ENCODE measurements at regions not wholly inside any gene's neighbourhood (a gene's known extent, or its start where the extent isn't known, plus 50 kb on each side); places are given as distances from the start of the nearest gene placed in this dataset.

DNA sequence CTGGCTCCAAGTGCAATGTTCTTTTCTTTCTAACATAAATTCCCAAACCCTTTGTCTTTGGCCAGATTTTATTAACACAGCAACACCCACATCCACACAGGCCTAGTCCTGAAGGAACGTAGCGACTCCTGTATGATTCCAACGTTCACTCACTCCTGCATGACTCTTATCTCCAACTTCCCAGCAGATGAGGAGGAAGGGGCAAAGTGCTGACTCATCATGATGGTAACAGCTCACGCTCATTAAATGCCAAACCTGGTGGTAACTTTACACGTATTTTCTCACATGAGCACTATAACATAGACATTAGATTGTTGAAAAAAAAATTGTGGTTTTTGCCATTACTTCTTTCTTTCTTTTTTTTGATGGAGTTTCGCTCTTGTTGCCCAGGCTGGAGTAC lies 1349.5 kb downstream of the EFNA5 start:
- H3K27me3 ChIP-seq (ENCODE audit: control insufficient read depth, insufficient read depth, low read length) = no peaks in the 10 kb centered on the region
- H3K4me3 ChIP-seq (ENCODE audit: low read length) = no peak overlapping the region
- no peak overlapping the region for H3K9ac ChIP-seq (ENCODE audit: low read depth, low read length)

DNA sequence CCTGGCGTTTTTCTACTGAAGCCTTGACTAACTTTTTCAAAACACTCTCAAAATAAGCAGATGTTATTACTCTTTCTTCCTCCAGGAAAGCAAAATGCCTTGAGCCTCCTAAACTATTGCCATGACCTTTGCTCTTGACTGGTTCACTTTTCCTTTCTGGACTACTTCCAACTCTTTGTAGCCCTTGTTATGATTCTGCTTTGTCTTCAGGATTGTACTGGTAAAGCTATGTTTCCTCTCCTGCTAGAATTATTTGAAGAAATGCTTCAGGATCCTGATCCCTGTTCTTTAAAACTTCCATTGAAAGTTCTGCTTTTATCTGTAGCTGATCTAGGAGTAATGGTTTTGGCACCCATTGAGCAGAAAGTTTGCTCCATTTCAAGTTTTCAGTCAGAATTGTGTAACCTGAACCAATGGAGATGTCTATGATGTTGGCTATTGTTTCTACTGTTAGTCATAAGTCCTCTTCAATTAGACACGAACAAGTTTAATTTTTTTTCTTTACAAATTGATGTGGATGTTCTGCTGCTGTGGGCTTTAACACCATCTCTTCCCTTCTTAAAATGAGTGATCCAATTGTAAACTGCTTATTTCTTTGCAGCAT lies 1356.4 kb downstream of the EFNA5 start:
- H3K4me1 ChIP-seq (ENCODE audit: control insufficient read depth, insufficient read depth, low read length) = peaks cover 13% of the 10 kb centered on the region
- H3K9me3 ChIP-seq (replicated peaks; ENCODE audit: low read length) = no peaks in the 10 kb centered on the region
- H3K4me2 ChIP-seq (ENCODE audit: low read length) = no peak overlapping the region
- no peaks in the 10 kb centered on the region for H3K27me3 ChIP-seq (ENCODE audit: control insufficient read depth, insufficient read depth, low read length)
- no peak overlapping the region for H3K9ac ChIP-seq (ENCODE audit: low read depth, low read length)
- no peak overlapping the region for H3K4me3 ChIP-seq (ENCODE audit: low read length)
- no peaks in the 10 kb centered on the region for H3K36me3 ChIP-seq (ENCODE audit: insufficient read depth, low read length)

More for the DNA sequence above, 1349.5 kb downstream of the EFNA5 start:
- Histone ChIP-seq H3K4me2 (ENCODE audit: low read length) (no peak overlapping the region), H3K9me3 (replicated peaks; ENCODE audit: low read length) (no peaks in the 10 kb centered on the region), H3K36me3 (ENCODE audit: insufficient read depth, low read length) (no peaks in the 10 kb centered on the region), H3K4me1 (ENCODE audit: control insufficient read depth, insufficient read depth, low read length) (no peaks in the 10 kb centered on the region)

DNA sequence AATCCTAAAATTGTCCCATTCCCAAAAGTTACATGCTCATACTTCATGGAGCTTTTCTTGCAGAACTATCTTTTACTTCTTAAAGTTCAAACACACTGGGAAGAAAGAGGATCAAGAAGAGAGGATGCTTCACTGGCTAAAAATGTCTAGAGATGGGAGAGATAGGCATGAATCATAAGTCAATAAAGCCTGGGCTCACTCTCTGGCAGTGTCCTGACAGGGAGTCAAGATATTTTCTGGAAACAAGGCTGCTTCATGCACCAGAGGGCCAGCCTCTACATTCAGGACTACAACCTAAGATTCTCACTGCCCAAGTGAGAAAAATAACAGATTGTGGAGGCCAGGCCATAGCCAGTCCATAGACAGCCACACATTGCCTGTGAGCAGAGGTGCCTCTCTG lies 1358.4 kb downstream of the EFNA5 start:
- Histone ChIP-seq H3K4me2 (ENCODE audit: low read length) (no peak overlapping the region), H3K9ac (ENCODE audit: low read depth, low read length) (no peak overlapping the region)

DNA sequence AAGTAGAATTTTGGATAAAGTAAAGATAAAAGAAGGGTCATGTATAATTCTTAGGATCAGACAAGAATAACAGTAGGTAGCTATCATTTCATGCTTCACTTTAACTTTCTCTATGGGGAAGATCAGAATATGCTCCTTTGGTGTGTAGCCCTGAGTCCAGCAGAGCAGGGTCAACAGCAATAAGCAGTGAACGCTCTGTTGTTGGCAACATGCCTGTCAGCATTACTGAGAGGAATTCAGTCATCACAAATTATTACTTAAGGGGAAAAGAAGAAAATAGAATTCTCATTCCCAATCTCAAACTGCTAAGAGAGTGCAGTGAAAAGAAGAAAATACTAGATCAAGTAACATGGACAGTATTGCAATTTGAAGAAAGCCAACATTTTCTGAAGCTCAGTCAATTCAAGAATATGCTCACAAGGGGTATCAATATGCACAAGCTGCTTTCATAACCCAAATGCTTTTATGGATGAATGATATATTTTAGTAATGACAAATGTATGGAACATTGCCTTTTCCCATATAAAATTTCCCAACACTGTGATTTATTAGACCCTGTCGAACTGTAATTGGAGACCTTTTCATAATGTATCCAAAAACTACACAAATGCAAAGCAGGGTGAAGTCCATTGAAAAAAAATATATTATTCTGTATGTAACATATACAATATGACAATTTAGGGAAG lies 1359.4 kb downstream of the EFNA5 start:
- H3K36me3 ChIP-seq (ENCODE audit: insufficient read depth, low read length) = no peaks in the 10 kb centered on the region
- no peak overlapping the region for H3K9ac ChIP-seq (ENCODE audit: low read depth, low read length)
- H3K4me2 ChIP-seq (ENCODE audit: low read length) = no peak overlapping the region
- H3K9me3 ChIP-seq (replicated peaks; ENCODE audit: low read length) = no peaks in the 10 kb centered on the region
- H3K27me3 ChIP-seq (ENCODE audit: control insufficient read depth, insufficient read depth, low read length) = no peaks in the 10 kb centered on the region
- no peak overlapping the region for H3K4me3 ChIP-seq (ENCODE audit: low read length)
- H3K4me1 ChIP-seq (ENCODE audit: control insufficient read depth, insufficient read depth, low read length) = peaks cover 13% of the 10 kb centered on the region

More for the DNA sequence above, 1358.4 kb downstream of the EFNA5 start:
- no peaks in the 10 kb centered on the region for H3K36me3 ChIP-seq (ENCODE audit: insufficient read depth, low read length)
- H3K4me3 ChIP-seq (ENCODE audit: low read length) = no peak overlapping the region
- H3K4me1 ChIP-seq (ENCODE audit: control insufficient read depth, insufficient read depth, low read length) = peaks cover 13% of the 10 kb centered on the region
- H3K27me3 ChIP-seq (ENCODE audit: control insufficient read depth, insufficient read depth, low read length) = no peaks in the 10 kb centered on the region
- no peaks in the 10 kb centered on the region for H3K9me3 ChIP-seq (replicated peaks; ENCODE audit: low read length)

DNA sequence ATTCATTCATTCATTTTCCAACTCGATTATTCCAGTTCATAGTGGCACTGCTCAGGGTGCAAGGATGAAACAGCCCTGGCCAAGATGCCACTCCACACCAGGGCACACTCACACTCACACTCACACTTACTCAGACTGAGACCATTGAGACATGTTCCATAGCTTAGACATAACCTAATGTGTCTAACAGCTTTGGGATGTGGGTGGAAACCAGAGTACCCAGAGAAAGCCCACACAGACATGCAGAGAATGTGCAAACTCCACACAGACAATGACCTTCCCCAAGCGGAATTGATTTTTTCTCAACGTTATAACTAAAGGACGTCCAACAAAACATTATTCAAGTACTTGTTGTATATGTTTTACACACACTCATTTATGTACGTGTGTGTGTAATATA lies 1363.5 kb downstream of the EFNA5 start:
- H3K4me2 ChIP-seq (ENCODE audit: low read length) = no peak overlapping the region
- peaks cover 10% of the 10 kb centered on the region for H3K4me1 ChIP-seq (ENCODE audit: control insufficient read depth, insufficient read depth, low read length)
- no peaks in the 10 kb centered on the region for H3K36me3 ChIP-seq (ENCODE audit: insufficient read depth, low read length)
- no peak overlapping the region for H3K9ac ChIP-seq (ENCODE audit: low read depth, low read length)
- H3K4me3 ChIP-seq (ENCODE audit: low read length) = no peak overlapping the region
- no peaks in the 10 kb centered on the region for H3K27me3 ChIP-seq (ENCODE audit: control insufficient read depth, insufficient read depth, low read length)
- H3K9me3 ChIP-seq (replicated peaks; ENCODE audit: low read length) = no peaks in the 10 kb centered on the region

DNA sequence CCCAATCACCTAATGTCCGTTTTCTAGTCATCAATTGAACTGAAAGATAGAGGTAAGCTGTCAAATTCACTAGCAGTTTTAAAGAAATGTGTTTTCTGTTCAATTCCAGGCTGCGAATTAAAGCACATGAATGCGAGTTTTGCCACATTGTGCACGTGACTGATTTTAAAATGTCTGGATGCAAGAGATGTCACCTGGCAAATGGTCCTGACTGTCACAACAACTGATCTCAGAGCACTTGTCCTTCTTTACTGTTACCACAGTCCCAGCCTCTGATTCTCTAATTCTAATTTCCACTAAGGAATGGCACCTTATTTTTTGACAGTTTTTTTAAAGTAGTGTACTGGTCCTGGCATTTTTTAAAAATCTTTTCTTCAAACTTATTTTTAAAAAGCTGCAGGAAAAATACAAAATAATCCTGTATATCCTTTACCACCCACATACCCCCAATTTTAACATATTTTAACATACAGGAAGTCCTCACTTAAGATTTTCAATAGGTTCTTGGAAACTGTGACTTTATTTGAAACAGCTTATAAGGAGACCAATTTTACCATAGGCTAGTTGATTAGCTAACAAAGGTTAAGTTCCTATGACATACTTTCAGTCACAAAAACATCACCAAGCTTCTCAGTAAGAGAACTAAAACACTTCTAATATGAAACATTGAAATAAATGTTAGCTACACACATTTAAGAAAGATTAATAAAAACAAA lies 1364.3 kb downstream of the EFNA5 start:
- Histone ChIP-seq H3K27me3 (ENCODE audit: control insufficient read depth, insufficient read depth, low read length) (no peaks in the 10 kb centered on the region), H3K4me1 (ENCODE audit: control insufficient read depth, insufficient read depth, low read length) (peaks cover 6% of the 10 kb centered on the region), H3K36me3 (ENCODE audit: insufficient read depth, low read length) (no peaks in the 10 kb centered on the region), H3K4me2 (ENCODE audit: low read length) (no peak overlapping the region), H3K9me3 (replicated peaks; ENCODE audit: low read length) (no peaks in the 10 kb centered on the region), H3K9ac (ENCODE audit: low read depth, low read length) (no peak overlapping the region), H3K4me3 (ENCODE audit: low read length) (no peak overlapping the region)

DNA sequence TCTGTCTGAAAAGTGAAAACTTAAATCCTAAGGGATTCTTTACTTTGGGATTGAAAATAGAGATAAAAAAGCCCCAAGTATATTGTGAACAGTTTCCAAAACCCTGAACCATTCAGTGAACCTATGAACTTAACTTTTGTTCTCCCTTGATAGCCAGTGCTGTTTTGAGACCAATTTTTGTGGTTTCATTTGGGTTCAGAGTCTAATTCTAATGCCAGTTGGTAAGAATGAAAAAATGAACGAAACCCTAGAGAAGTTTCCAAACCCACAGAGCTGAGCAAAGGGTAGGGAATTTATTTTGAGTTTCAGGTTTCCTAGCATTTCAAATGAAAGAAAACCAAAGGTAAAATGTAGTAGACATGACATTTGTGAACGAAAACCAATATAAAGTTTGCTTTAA lies 1366.8 kb downstream of the EFNA5 start:
- H3K36me3 ChIP-seq (ENCODE audit: insufficient read depth, low read length) = no peaks in the 10 kb centered on the region
- no peak overlapping the region for H3K4me3 ChIP-seq (ENCODE audit: low read length)
- no peaks in the 10 kb centered on the region for H3K27me3 ChIP-seq (ENCODE audit: control insufficient read depth, insufficient read depth, low read length)
- no peaks in the 10 kb centered on the region for H3K9me3 ChIP-seq (replicated peaks; ENCODE audit: low read length)
- no peaks in the 10 kb centered on the region for H3K4me1 ChIP-seq (ENCODE audit: control insufficient read depth, insufficient read depth, low read length)
- no peak overlapping the region for H3K9ac ChIP-seq (ENCODE audit: low read depth, low read length)
- H3K4me2 ChIP-seq (ENCODE audit: low read length) = no peak overlapping the region

DNA sequence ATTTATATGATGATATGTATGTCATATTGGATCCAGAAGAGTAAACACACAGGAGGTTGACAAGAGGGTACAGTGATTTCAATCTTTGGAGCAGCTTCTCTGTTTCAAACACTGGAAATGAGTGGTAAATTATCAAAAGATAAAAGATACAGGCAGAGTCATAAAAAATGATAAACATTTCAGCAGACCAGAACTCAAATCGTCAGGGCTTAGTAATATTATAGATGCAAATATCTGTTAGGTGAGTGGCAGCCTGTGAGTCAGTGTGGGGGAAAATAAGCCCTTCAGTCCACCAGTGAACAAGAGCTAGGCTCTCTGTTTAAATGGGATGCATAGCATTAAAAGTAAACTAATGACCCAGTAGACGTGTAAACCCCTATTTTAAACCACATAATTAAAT lies 1378.1 kb downstream of the EFNA5 start:
- Histone ChIP-seq H3K9me3 (replicated peaks; ENCODE audit: low read length) (no peaks in the 10 kb centered on the region), H3K4me2 (ENCODE audit: low read length) (peak overlapping the region; percentile 35)

DNA sequence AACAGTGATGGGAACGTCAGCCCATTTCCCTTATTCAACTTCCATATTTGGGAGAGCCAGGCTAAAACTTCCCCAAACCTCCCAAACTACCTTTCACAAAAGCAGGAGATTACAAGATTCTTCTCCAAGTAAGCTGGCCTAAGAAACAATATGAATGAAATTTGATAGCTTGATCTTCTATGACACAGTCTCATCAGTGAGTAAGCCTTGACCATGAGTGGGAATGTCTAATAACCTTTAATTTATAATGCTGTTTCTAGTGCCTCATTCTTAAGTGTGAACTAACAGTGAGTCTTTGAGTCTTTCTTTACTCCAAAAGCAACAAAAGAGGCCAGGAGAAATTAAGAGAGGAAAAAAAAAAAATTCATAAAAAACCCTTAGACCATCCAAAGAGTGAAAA lies 1379.9 kb downstream of the EFNA5 start:
- Histone ChIP-seq H3K4me3 (ENCODE audit: low read length) (no peak overlapping the region), H3K36me3 (ENCODE audit: insufficient read depth, low read length) (no peaks in the 10 kb centered on the region), H3K9me3 (replicated peaks; ENCODE audit: low read length) (no peaks in the 10 kb centered on the region), H3K4me2 (ENCODE audit: low read length) (no peak overlapping the region), H3K9ac (ENCODE audit: low read depth, low read length) (no peak overlapping the region), H3K27me3 (ENCODE audit: control insufficient read depth, insufficient read depth, low read length) (no peaks in the 10 kb centered on the region), H3K4me1 (ENCODE audit: control insufficient read depth, insufficient read depth, low read length) (peaks cover 33% of the 10 kb centered on the region)

More for the DNA sequence above, 1378.1 kb downstream of the EFNA5 start:
- Histone ChIP-seq H3K4me3 (ENCODE audit: low read length) (no peak overlapping the region), H3K36me3 (ENCODE audit: insufficient read depth, low read length) (no peaks in the 10 kb centered on the region), H3K9ac (ENCODE audit: low read depth, low read length) (no peak overlapping the region), H3K4me1 (ENCODE audit: control insufficient read depth, insufficient read depth, low read length) (peaks cover 33% of the 10 kb centered on the region), H3K27me3 (ENCODE audit: control insufficient read depth, insufficient read depth, low read length) (no peaks in the 10 kb centered on the region)

DNA sequence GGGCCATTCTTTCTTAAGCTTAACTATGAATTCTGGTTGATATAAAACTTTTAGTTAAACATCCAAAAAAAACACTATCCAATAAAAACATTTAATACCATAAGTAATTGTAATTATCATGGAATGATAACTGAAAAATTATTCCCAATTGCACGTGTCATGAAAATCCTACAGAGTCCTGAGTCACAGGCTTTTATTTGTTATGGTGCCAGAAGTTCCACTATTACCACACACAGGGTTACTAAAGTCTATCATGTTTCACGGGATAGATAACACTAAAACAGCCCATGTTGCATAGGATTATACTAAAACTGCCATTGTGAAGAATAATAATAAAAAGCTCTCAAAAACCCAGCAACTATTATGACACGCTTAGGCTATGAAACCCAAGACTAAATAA lies 1381.8 kb downstream of the EFNA5 start:
- Histone ChIP-seq H3K36me3 (ENCODE audit: insufficient read depth, low read length) (no peaks in the 10 kb centered on the region), H3K9ac (ENCODE audit: low read depth, low read length) (no peak overlapping the region), H3K4me3 (ENCODE audit: low read length) (no peak overlapping the region), H3K4me2 (ENCODE audit: low read length) (no peak overlapping the region), H3K27me3 (ENCODE audit: control insufficient read depth, insufficient read depth, low read length) (no peaks in the 10 kb centered on the region), H3K9me3 (replicated peaks; ENCODE audit: low read length) (no peaks in the 10 kb centered on the region), H3K4me1 (ENCODE audit: control insufficient read depth, insufficient read depth, low read length) (peaks cover 33% of the 10 kb centered on the region)

DNA sequence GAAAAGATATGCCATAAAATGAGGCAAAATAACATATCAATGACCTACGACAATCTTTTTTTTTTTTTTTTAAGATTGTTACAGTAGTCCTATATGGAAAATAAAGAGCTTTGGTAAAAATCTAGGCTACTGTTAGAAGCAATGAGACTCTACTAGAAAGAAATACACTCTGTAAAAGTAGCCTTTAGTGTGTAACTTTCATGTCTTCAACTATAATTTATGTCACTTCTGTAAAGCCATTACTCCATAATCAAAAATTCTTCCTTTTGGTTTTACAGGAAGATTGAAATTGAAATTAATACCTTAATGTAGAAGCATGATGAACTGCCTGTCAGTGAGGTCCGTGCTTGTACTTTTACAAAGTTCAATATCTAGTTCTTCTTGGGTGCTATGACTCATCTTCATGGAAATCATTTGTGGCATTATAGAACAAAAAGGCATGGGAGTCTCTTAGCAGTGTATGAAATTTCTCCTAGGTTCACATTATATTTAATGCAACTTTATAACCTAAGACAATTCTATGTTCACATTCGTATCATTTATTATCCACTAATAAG lies 1393.1 kb downstream of the EFNA5 start:
- Histone ChIP-seq H3K27me3 (ENCODE audit: control insufficient read depth, insufficient read depth, low read length) (no peaks in the 10 kb centered on the region), H3K4me3 (ENCODE audit: low read length) (no peak overlapping the region), H3K9me3 (replicated peaks; ENCODE audit: low read length) (peaks cover 3% of the 10 kb centered on the region), H3K36me3 (ENCODE audit: insufficient read depth, low read length) (no peaks in the 10 kb centered on the region), H3K9ac (ENCODE audit: low read depth, low read length) (no peak overlapping the region), H3K4me1 (ENCODE audit: control insufficient read depth, insufficient read depth, low read length) (no peaks in the 10 kb centered on the region), H3K4me2 (ENCODE audit: low read length) (no peak overlapping the region)

Measured in skeletal muscle satellite cell (primary cell).